ENCODE measurements at regions not wholly inside any gene's neighbourhood (a gene's known extent, or its start where the extent isn't known, plus 50 kb on each side); places are given as distances from the start of the nearest gene placed in this dataset.

- no peak for TF ChIP-seq POLR2AphosphoS5 (IDR thresholded peaks at IDR 0.05; ENCODE audit: low read depth, low read length)
- no peak for TF ChIP-seq POLR2A (IDR thresholded peaks at IDR 0.05; ENCODE audit: low read depth, low read length)
- TF ChIP-seq TAF1 (IDR thresholded peaks at IDR 0.05; ENCODE audit: borderline replicate concordance, low read depth, low read length) = no peak
These were observed 110.6 kb downstream of the PFKFB3 start for GRCh38 chr10:6313111-6313895.
